ENCODE measurements at regions not wholly inside any gene's neighbourhood (a gene's known extent, or its start where the extent isn't known, plus 50 kb on each side); places are given as distances from the start of the nearest gene placed in this dataset.

DNA sequence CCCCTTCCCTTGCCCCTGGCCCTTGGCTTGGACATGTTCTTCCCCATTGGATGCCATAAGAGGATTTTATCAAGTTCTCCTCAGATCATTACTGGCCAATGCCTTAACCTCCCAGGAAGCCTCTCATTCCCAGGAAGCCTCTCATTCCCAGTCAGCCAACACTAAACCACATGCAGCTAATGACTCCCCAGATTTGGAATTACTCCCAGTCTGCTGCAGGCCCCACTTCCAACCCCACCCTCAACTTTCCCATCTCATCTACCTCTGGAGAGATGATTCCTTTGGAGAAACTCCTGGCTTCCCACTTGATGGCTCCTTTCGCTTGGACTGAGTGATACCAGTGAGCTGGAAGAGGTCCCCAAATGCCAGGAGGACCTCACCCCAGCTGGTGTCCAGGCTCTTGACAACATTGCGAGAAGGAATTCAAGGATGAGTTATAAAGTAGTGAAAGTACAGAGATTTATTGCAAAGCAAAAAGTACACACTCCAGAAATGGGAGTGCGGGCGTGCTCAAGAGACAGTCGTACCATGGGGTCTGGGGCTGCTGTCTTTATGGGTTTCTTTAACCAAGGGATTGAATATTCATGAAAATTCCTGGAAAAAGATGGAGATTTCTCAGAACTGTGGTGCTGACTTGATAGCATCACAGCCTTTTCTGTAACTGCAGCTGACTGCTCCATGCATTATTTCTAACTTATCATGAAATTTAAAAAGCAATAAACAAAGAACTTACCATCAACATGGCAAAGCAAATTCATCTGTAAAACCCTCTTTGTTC is 117.2 kb upstream of the ADCY1 start:
- TF ChIP-seq POLR2AphosphoS5 (IDR thresholded peaks at IDR 0.05; ENCODE audit: low read depth, low read length) (no peak), POLR2A (IDR thresholded peaks at IDR 0.05; ENCODE audit: low read depth, low read length) (no peak), TAF1 (IDR thresholded peaks at IDR 0.05; ENCODE audit: borderline replicate concordance, low read depth, low read length) (no peak)

All from GM12892 (cell line).